Adrenal gland (tissue), 9 donors: ENCODE measurements at regions not wholly inside any gene's neighbourhood (a gene's known extent, or its start where the extent isn't known, plus 50 kb on each side); places are given as distances from the start of the nearest gene placed in this dataset.
"Not testable (repeated sequence)": the region's sequence is repeated elsewhere in the genome, so short reads cannot be mapped to it uniquely, and the experiment has no call there.

Experiments used
- DNase-seq, 7 donors: peaks; one replicate each; pipeline ENCODE4 v3.0.0-alpha.2; 2019 to 2020
- H3K27ac ChIP-seq, 5 donors: fragments of 200-600 bp; sonication (generic) in 4 of 5; 1 replicate in 3 of 5; 2 replicates in 2 of 5; pipeline versions ENCODE4 v1.5.1 to v1.8.0; 2016 to 2020; ENCODE audit warnings: mild to moderate bottlenecking in 1 of 5
- H3K27me3 ChIP-seq: fragments of 200-600 bp; 2 replicates; pipeline ENCODE4 v1.8.0; 2021
- H3K36me3 ChIP-seq, 2 donors: fragments of 200-600 bp; replicated peaks in 1 of 2; 1 replicate in 1 of 2; 2 replicates in 1 of 2; pipeline versions ENCODE4 v1.5.1 to v1.8.0; 2018 to 2022
- H3K4me1 ChIP-seq, 2 donors: fragments of 200-600 bp; replicated peaks in 1 of 2; 1 replicate in 1 of 2; 2 replicates in 1 of 2; pipeline versions ENCODE4 v1.5.1 to v1.8.0; 2018 to 2021
- H3K4me3 ChIP-seq, 4 donors: fragments of 200-600 bp; sonication (generic) in 3 of 4; one replicate each; pipeline ENCODE4 v1.5.1; 2016 to 2018
- H3K9me3 ChIP-seq, 3 donors: fragments of 200-600 bp; sonication (generic) in 1 of 3; replicated peaks in 1 of 3; 1 replicate in 2 of 3; 2 replicates in 1 of 3; pipeline versions ENCODE4 v1.5.1 to v1.8.0; 2016 to 2021
- CTCF ChIP-seq, 6 experiments: fragments of 450-650 bp in 4 of 6; fragments of 200-600 bp in 2 of 6; sonication (generic) in 1 of 6; IDR thresholded peaks; 1 replicate in 5 of 6; 2 replicates in 1 of 6; pipeline versions ENCODE4 v1.5.1 to v1.8.0; 2016 to 2021; ENCODE audit warnings: antibody characterized with exemption in 6 of 6, mild to moderate bottlenecking in 2 of 6, moderate library complexity in 1 of 6
- POLR2A ChIP-seq, 2 donors: fragments of 450-650 bp; IDR thresholded peaks; one replicate each; pipeline ENCODE4 v1.6.1; 2017; ENCODE audit warnings: antibody characterized with exemption in 2 of 2, mild to moderate bottlenecking in 2 of 2, moderate library complexity in 1 of 2
- WGBS, 4 donors: extraction: QIAGEN DNeasy Blood & Tissue Kit in 2 of 4; methylation state at CpG; one replicate each; pipeline versions ENCODE4 v1.1.5 to v1.1.7; 2013 to 2017; 5-methylcytosine and 5-hydroxymethylcytosine counted together
- intact Hi-C, 2 donors: fragments of 100-400 bp; cut with DNase I; formaldehyde crosslinking; loops; one replicate each; pipeline versions ENCODE4 v1.14.1 to v1.15.0; 2022 to 2023
- donor health status: healthy with polysubstance abuse.
- donor health status: Bipolar disorder and iron deficiency.
- donor health status: DM: yes; HTN: yes; CAD: no.
- donor health status: DM: no; HTN: no; CAD: no.
- donor health status: DM: no; HTN: no; CAD: no.

GRCh38 chr4:132770776-132771175 is 378.3 kb upstream of the PCDH10 start:
- no peak overlapping the region for H3K4me3 ChIP-seq
- H3K27me3 ChIP-seq: no peaks in the 10 kb centered on the region
- no peak overlapping the region for H3K27ac ChIP-seq
- no peaks in the 10 kb centered on the region for H3K4me1 ChIP-seq
- WGBS, 4 donors: 59 to 75% (median 62%) methylated on average over 2 of the region's 2 CpGs
- H3K36me3 ChIP-seq: no peaks in the 10 kb centered on the region
- DNase-seq: no peak
- H3K9me3 ChIP-seq: no peaks in the 10 kb centered on the region
- TF ChIP-seq CTCF (IDR thresholded peaks at IDR 0.05) (no peak), POLR2A (IDR thresholded peaks at IDR 0.05) (no peak)
- intact Hi-C loops: no loop called here

- no peak overlapping the region for H3K27ac ChIP-seq
- H3K4me3 ChIP-seq: no peak overlapping the region
- no peaks in the 10 kb centered on the region for H3K36me3 ChIP-seq
- no peak for DNase-seq
- TF ChIP-seq CTCF (IDR thresholded peaks at IDR 0.05): no peak
- TF ChIP-seq POLR2A (IDR thresholded peaks at IDR 0.05): no peak
- intact Hi-C loops: no loop called here
- H3K27me3 ChIP-seq: no peaks in the 10 kb centered on the region
- no peaks in the 10 kb centered on the region for H3K9me3 ChIP-seq
- no peaks in the 10 kb centered on the region for H3K4me1 ChIP-seq
Measured at GRCh38 chr4:132792310-132792709, 356.8 kb upstream of the PCDH10 start.

GRCh38 chr4:132797856-132798255 is 351.2 kb upstream of the PCDH10 start:
- no peak for TF ChIP-seq POLR2A (IDR thresholded peaks at IDR 0.05)
- no peak for TF ChIP-seq CTCF (IDR thresholded peaks at IDR 0.05)
- Histone ChIP-seq H3K4me3 (no peak overlapping the region), H3K36me3 (no peaks in the 10 kb centered on the region), H3K9me3 (no peaks in the 10 kb centered on the region), H3K27ac (no peak overlapping the region), H3K4me1 (no peaks in the 10 kb centered on the region), H3K27me3 (no peaks in the 10 kb centered on the region)
- intact Hi-C loops: no loop called here
- DNase-seq: no peak
- WGBS, 4 donors: 63 to 73% (median 69%) methylated on average over 1 of the region's 1 CpG

GRCh38 chr4:132809298-132810032 is 339.6 kb upstream of the PCDH10 start:
- no peaks in the 10 kb centered on the region for H3K36me3 ChIP-seq

GRCh38 chr4:132813061-132813460 is 336.0 kb upstream of the PCDH10 start:
- intact Hi-C loops, DNase-seq, H3K27me3 ChIP-seq, H3K4me1 ChIP-seq, H3K36me3 ChIP-seq, H3K27ac ChIP-seq, H3K4me3 ChIP-seq, H3K9me3 ChIP-seq: not testable (repeated sequence)
- 43 to 71% (median 67%) methylated on average over 2 of the region's 2 CpGs for WGBS, 4 donors

More at GRCh38 chr4:132809298-132810032, 339.6 kb upstream of the PCDH10 start:
- no peaks in the 10 kb centered on the region for H3K9me3 ChIP-seq
- DNase-seq: no peak
- intact Hi-C loops: no loop called here
- H3K27ac ChIP-seq: no peak overlapping the region
- H3K4me3 ChIP-seq: no peak overlapping the region
- WGBS, 4 donors: 67 to 74% (median 69%) methylated on average over 14 to 16 of the region's 16 CpGs
- H3K27me3 ChIP-seq: no peaks in the 10 kb centered on the region
- no peaks in the 10 kb centered on the region for H3K4me1 ChIP-seq
- no peak for TF ChIP-seq CTCF (IDR thresholded peaks at IDR 0.05)
- no peak for TF ChIP-seq POLR2A (IDR thresholded peaks at IDR 0.05)
